SU-DHL-6 (cell line): ENCODE measurements at regions not wholly inside any gene's neighbourhood (a gene's known extent, or its start where the extent isn't known, plus 50 kb on each side); places are given as distances from the start of the nearest gene placed in this dataset.

Experiments
- H2AFZ ChIP-seq: fragments of 200-600 bp; sonication (generic); 2 replicates; pipeline ENCODE4 v1.6.1; 2014; ENCODE audit warnings: low read depth, mild to moderate bottlenecking, moderate library complexity, mixed read lengths, antibody characterized with exemption, low read length; ENCODE audit not compliant: severe bottlenecking
- H3F3A ChIP-seq: fragments of 200-600 bp; shearing (Covaris generic); 2 replicates; pipeline ENCODE4 v1.6.0; 2016; ENCODE audit warnings: antibody characterized with exemption, mild to moderate bottlenecking; ENCODE audit not compliant: insufficient read depth
- H3K27ac ChIP-seq: fragments of 200-600 bp; sonication (generic); 2 replicates; pipeline ENCODE4 v1.5.1; 2016; ENCODE audit warnings: low read depth, mild to moderate bottlenecking, low read length, moderate library complexity, mixed read lengths
- H3K27me3 ChIP-seq: fragments of 200-600 bp; sonication (generic), shearing (Covaris generic); 2 replicates; pipeline ENCODE4 v1.6.0; 2014; ENCODE audit warnings: mild to moderate bottlenecking, low read length
- H3K36me3 ChIP-seq: fragments of 200-600 bp; sonication (generic); 2 replicates; pipeline ENCODE4 v1.6.1; 2014; ENCODE audit warnings: mild to moderate bottlenecking, low read length, mixed read lengths
- H3K4me2 ChIP-seq: fragments of 300-600, 200-600 bp; shearing (Covaris generic), sonication (generic); 2 replicates; pipeline ENCODE4 v1.6.0; 2014; ENCODE audit warnings: low read length, low read depth, mild to moderate bottlenecking; ENCODE audit not compliant: poor library complexity, severe bottlenecking
- H3K4me3 ChIP-seq: fragments of 200-600 bp; sonication (generic); 2 replicates; pipeline ENCODE4 v1.5.1; 2014; ENCODE audit warnings: antibody characterized with exemption, low read length, mild to moderate bottlenecking, mixed read lengths; ENCODE audit not compliant: insufficient read depth, poor library complexity, severe bottlenecking
- H3K79me2 ChIP-seq: fragments of 200-600 bp; sonication (generic); 2 replicates; pipeline ENCODE4 v1.6.1; 2014; ENCODE audit warnings: mild to moderate bottlenecking, low read length, moderate library complexity; ENCODE audit not compliant: insufficient read depth
- H3K9ac ChIP-seq: fragments of 200-600 bp; sonication (generic); 2 replicates; pipeline ENCODE4 v1.7.0; 2014; ENCODE audit warnings: mild to moderate bottlenecking, low read length
- H3K9me2 ChIP-seq: fragments of 200-600 bp; sonication (generic); replicated peaks from 2 replicates; pipeline ENCODE4 v1.6.1; 2014; ENCODE audit warnings: low read length; ENCODE audit not compliant: insufficient read depth
- H3K9me3 ChIP-seq: fragments of 200-600 bp; sonication (generic); 2 replicates; pipeline ENCODE4 v1.6.1; 2014; ENCODE audit warnings: low read length, mixed read lengths; ENCODE audit not compliant: insufficient read depth
- H4K20me1 ChIP-seq: fragments of 200-600 bp; sonication (generic); 2 replicates; pipeline ENCODE4 v1.6.1; 2014; ENCODE audit warnings: low read depth, mild to moderate bottlenecking, antibody characterized with exemption, low read length, moderate library complexity, mixed read lengths
- CTCF ChIP-seq: fragments of 200-600 bp; sonication (generic); IDR thresholded peaks from one replicate; pipeline ENCODE4 v1.5.1; 2017; ENCODE audit warnings: antibody characterized with exemption, mild to moderate bottlenecking, low read length, moderate library complexity; ENCODE audit not compliant: insufficient read depth, poor library complexity, severe bottlenecking
- EZH2phosphoT487 ChIP-seq: fragments of 200-600 bp; sonication (generic), shearing (Covaris generic); conservative IDR thresholded peaks from 2 replicates; pipeline ENCODE4 v1.6.1; 2018; ENCODE audit warnings: mild to moderate bottlenecking, antibody characterized with exemption, low read length, moderate library complexity, mixed read lengths

GRCh38 chr4:54417476-54417875 lies 188.4 kb downstream of the PDGFRA start:
- Histone ChIP-seq H3K79me2 (no peaks in the 10 kb centered on the region), H3K27me3 (no peaks in the 10 kb centered on the region), H3K4me3 (no peak overlapping the region), H4K20me1 (no peaks in the 10 kb centered on the region), H3K9me2 (no peaks in the 10 kb centered on the region), H3K9me3 (no peaks in the 10 kb centered on the region), H3F3A (no peaks in the 10 kb centered on the region), H3K4me2 (no peak overlapping the region), H3K36me3 (no peaks in the 10 kb centered on the region), H3K9ac (no peak overlapping the region), H2AFZ (no peak overlapping the region), H3K27ac (no peak overlapping the region)
- TF ChIP-seq CTCF (no peak), EZH2phosphoT487 (no peak)

GRCh38 chr4:54418468-54418867 lies 189.4 kb downstream of the PDGFRA start:
- no peak overlapping the region for H3K9ac ChIP-seq
- H4K20me1 ChIP-seq, result no peaks in the 10 kb centered on the region
- no peak overlapping the region for H2AFZ ChIP-seq
- no peaks in the 10 kb centered on the region for H3K27me3 ChIP-seq
- no peaks in the 10 kb centered on the region for H3K36me3 ChIP-seq
- TF ChIP-seq CTCF, result no peak
- no peaks in the 10 kb centered on the region for H3K9me3 ChIP-seq
- no peak overlapping the region for H3K27ac ChIP-seq
- H3F3A ChIP-seq, result no peaks in the 10 kb centered on the region
- no peak overlapping the region for H3K4me3 ChIP-seq
- H3K79me2 ChIP-seq, result no peaks in the 10 kb centered on the region
- no peaks in the 10 kb centered on the region for H3K9me2 ChIP-seq
- no peak overlapping the region for H3K4me2 ChIP-seq

GRCh38 chr4:54423066-54423465 lies 194.0 kb downstream of the PDGFRA start:
- Histone ChIP-seq H3K36me3 (no peaks in the 10 kb centered on the region), H3F3A (no peaks in the 10 kb centered on the region), H3K9ac (no peak overlapping the region), H3K9me2 (no peaks in the 10 kb centered on the region), H3K27ac (no peak overlapping the region), H3K4me3 (no peak overlapping the region), H3K9me3 (no peaks in the 10 kb centered on the region), H3K79me2 (no peaks in the 10 kb centered on the region), H3K4me2 (no peak overlapping the region), H3K27me3 (no peaks in the 10 kb centered on the region), H2AFZ (no peak overlapping the region), H4K20me1 (no peaks in the 10 kb centered on the region)
- TF ChIP-seq EZH2phosphoT487 (no peak), CTCF (no peak)

GRCh38 chr4:54427826-54428225 lies 198.7 kb downstream of the PDGFRA start:
- H3K4me2 ChIP-seq, result no peak overlapping the region
- H3F3A ChIP-seq, result no peaks in the 10 kb centered on the region
- H3K4me3 ChIP-seq, result no peak overlapping the region
- H3K9ac ChIP-seq, result no peak overlapping the region
- no peaks in the 10 kb centered on the region for H4K20me1 ChIP-seq
- H3K79me2 ChIP-seq, result no peaks in the 10 kb centered on the region
- no peaks in the 10 kb centered on the region for H3K9me2 ChIP-seq
- no peaks in the 10 kb centered on the region for H3K9me3 ChIP-seq
- no peaks in the 10 kb centered on the region for H3K36me3 ChIP-seq
- H3K27ac ChIP-seq, result no peak overlapping the region
- H2AFZ ChIP-seq, result no peak overlapping the region
- TF ChIP-seq EZH2phosphoT487, result no peak
- no peak for TF ChIP-seq CTCF
- H3K27me3 ChIP-seq, result no peaks in the 10 kb centered on the region
